GM12878 (cell line): ENCODE measurements at regions not wholly inside any gene's neighbourhood (a gene's known extent, or its start where the extent isn't known, plus 50 kb on each side); places are given as distances from the start of the nearest gene placed in this dataset.

ENCODE experiments used
- ATAC-seq: fragments of 200-7000 bp; cut with Tn5 transposase; 3 replicates; pipeline ENCODE4 v1.9.1; 2020; ENCODE audit warnings: mild to moderate bottlenecking, moderate library complexity
- BruUV-seq: library from RNA; stranded (reverse); fragments of 400-500 nt; replicated peaks from 2 replicates; lab custom pipeline; 2021; lab: Mats Ljungman, UMichigan
- CTCF ChIA-PET: fragments of 300-600 bp; sonication (Branson Sonifier 250); formaldehyde crosslinking; extraction: SDS; loops from one replicate; lab custom pipeline; 2021; ENCODE audit warnings: inconsistent platforms; lab: Yijun Ruan, JAX
- POLR2A ChIA-PET: fragments of 350-600 bp; formaldehyde crosslinking; extraction: SDS; loops from one replicate; lab custom pipeline; 2021; ENCODE audit warnings: inconsistent platforms; lab: Charles Lee
- RAD21 ChIA-PET: fragments of 300-600 bp; sonication (Branson Sonifier 250); formaldehyde crosslinking; loops from one replicate; lab custom pipeline; 2023; ENCODE audit warnings: antibody characterized with exemption; ENCODE audit not compliant: unreplicated experiment; lab: Charles Lee
- SMC1A ChIA-PET: fragments of 300-600 bp; sonication (Branson Sonifier 250); formaldehyde crosslinking; loops from one replicate; lab custom pipeline; 2023; ENCODE audit not compliant: unreplicated experiment, uncharacterized antibody; lab: Charles Lee
- DNase-seq: peaks from one replicate; pipeline ENCODE4 v3.0.0-alpha.2; 2011; ENCODE audit warnings: low read depth, low spot score
- FAIRE-seq: peaks from 3 replicates; lab custom pipeline; 2011; peaks lifted over from hg19 to GRCh38; lab: Jason Lieb, UNC
- H2AFZ ChIP-seq: 2 replicates; pipeline ENCODE4 v1.6.0; 2011; ENCODE audit warnings: low read depth, low read length, control low read depth; ENCODE audit not compliant: control insufficient read depth
- H3K27ac ChIP-seq: 2 replicates; pipeline ENCODE4 v1.5.1; 2011; ENCODE audit warnings: control low read depth; ENCODE audit not compliant: control insufficient read depth, insufficient read depth
- H3K27me3 ChIP-seq, 2 experiments: replicated peaks in 1 of 2; 2 replicates each; pipeline versions ENCODE4 v1.6.0 to v1.6.1; 2011; ENCODE audit warnings: low read length in 1 of 2; ENCODE audit not compliant: control insufficient read depth in 2 of 2, insufficient read depth in 2 of 2
- H3K36me3 ChIP-seq, 2 experiments: 2 replicates each; pipeline ENCODE4 v1.5.1; 2011; ENCODE audit warnings: low read length in 1 of 2; ENCODE audit not compliant: control insufficient read depth in 2 of 2, insufficient read depth in 2 of 2
- H3K4me1 ChIP-seq: 2 replicates; pipeline ENCODE4 v1.6.1; 2011; ENCODE audit warnings: mild to moderate bottlenecking, low read length, moderate library complexity, mixed read lengths; ENCODE audit not compliant: control insufficient read depth, insufficient read depth
- H3K4me2 ChIP-seq: 2 replicates; pipeline ENCODE4 v1.6.0; 2011; ENCODE audit warnings: control low read depth; ENCODE audit not compliant: control insufficient read depth, insufficient read depth
- H3K4me3 ChIP-seq: fragments of 200-600 bp; sonication (generic); 2 replicates; pipeline ENCODE4 v1.5.1; 2016
- H3K79me2 ChIP-seq: 2 replicates; pipeline ENCODE4 v1.6.0; 2011; ENCODE audit warnings: low read length; ENCODE audit not compliant: control insufficient read depth, insufficient read depth
- H3K9ac ChIP-seq: 2 replicates; pipeline ENCODE4 v1.8.0; 2011; ENCODE audit warnings: low read length, control low read depth, mixed read lengths; ENCODE audit not compliant: control insufficient read depth, insufficient read depth
- H3K9me3 ChIP-seq: replicated peaks from 3 replicates; pipeline ENCODE4 v1.5.1; 2011; ENCODE audit warnings: mild to moderate bottlenecking, low read length; ENCODE audit not compliant: control insufficient read depth, insufficient read depth
- H4K20me1 ChIP-seq: 2 replicates; pipeline ENCODE4 v1.6.0; 2011; ENCODE audit not compliant: control insufficient read depth, insufficient read depth
- ATF3 ChIP-seq: IDR thresholded peaks from 2 replicates; pipeline ENCODE4 v1.6.1; 2011; ENCODE audit warnings: low read depth, mild to moderate bottlenecking, low read length, moderate library complexity, borderline replicate concordance; ENCODE audit errors: extremely low read depth
- BMI1 ChIP-seq: fragments of 450-650 bp; IDR thresholded peaks from 2 replicates; pipeline ENCODE4 v1.6.1; 2016; ENCODE audit warnings: mild to moderate bottlenecking, moderate library complexity, borderline replicate concordance
- BRCA1 ChIP-seq: IDR thresholded peaks from 2 replicates; pipeline ENCODE4 v1.6.1; 2011; ENCODE audit warnings: low read depth, low read length, improper control_type of control experiment
- DPF2 ChIP-seq: fragments of 450-650 bp; IDR thresholded peaks from 2 replicates; pipeline ENCODE4 v1.6.1; 2017; ENCODE audit warnings: mild to moderate bottlenecking
- E2F4 ChIP-seq: IDR thresholded peaks from 2 replicates; pipeline ENCODE4 v1.6.1; 2012; ENCODE audit warnings: low read depth, low read length, improper control_type of control experiment
- EZH2 ChIP-seq: IDR thresholded peaks from 2 replicates; pipeline ENCODE4 v1.6.1; 2012; ENCODE audit warnings: low read depth, mild to moderate bottlenecking, control low read depth, inconsistent platforms, low read length, borderline replicate concordance; ENCODE audit not compliant: control insufficient read depth
- FOXK2 ChIP-seq: fragments of 450-650 bp; IDR thresholded peaks from 2 replicates; pipeline ENCODE4 v1.6.1; 2017; ENCODE audit warnings: mild to moderate bottlenecking, moderate library complexity
- GATAD2B ChIP-seq: fragments of 450-650 bp; conservative IDR thresholded peaks from 2 replicates; pipeline ENCODE4 v1.6.1; 2017; ENCODE audit warnings: low read depth, mild to moderate bottlenecking, moderate library complexity
- IRF4 ChIP-seq: IDR thresholded peaks from 2 replicates; pipeline ENCODE4 v1.6.1; 2011; ENCODE audit warnings: low read depth, low read length
- NFIC ChIP-seq: IDR thresholded peaks from 2 replicates; pipeline ENCODE4 v1.6.1; 2012; ENCODE audit warnings: low read depth, mild to moderate bottlenecking, inconsistent platforms, low read length, moderate library complexity
- NFYB ChIP-seq: IDR thresholded peaks from 2 replicates; pipeline ENCODE4 v1.6.1; 2011; ENCODE audit warnings: low read depth, mild to moderate bottlenecking, low read length, improper control_type of control experiment, moderate library complexity; ENCODE audit not compliant: insufficient read depth
- NR2C1 ChIP-seq: fragments of 450-650 bp; IDR thresholded peaks from 2 replicates; pipeline ENCODE4 v1.6.1; 2017; ENCODE audit warnings: antibody characterized with exemption, mild to moderate bottlenecking, moderate library complexity
- POU2F2 ChIP-seq: IDR thresholded peaks from 3 replicates; pipeline ENCODE4 v1.6.1; 2011; ENCODE audit warnings: low read depth, mild to moderate bottlenecking, low read length, borderline replicate concordance
- RUNX3 ChIP-seq: IDR thresholded peaks from 2 replicates; pipeline ENCODE4 v1.6.1; 2012; ENCODE audit warnings: low read length, inconsistent platforms
- SP1 ChIP-seq: IDR thresholded peaks from one replicate; pipeline ENCODE4 v1.6.1; 2011; ENCODE audit warnings: low read depth, low read length
- SRF ChIP-seq, 2 experiments: IDR thresholded peaks; 2 replicates each; pipeline ENCODE4 v1.6.1; 2011; ENCODE audit warnings: low read depth in 2 of 2, low read length in 2 of 2, mild to moderate bottlenecking in 1 of 2, moderate library complexity in 1 of 2
- SUZ12 ChIP-seq: fragments of 200-600 bp; sonication (generic); IDR thresholded peaks from one replicate; pipeline ENCODE4 v1.6.1; 2018; ENCODE audit warnings: antibody characterized with exemption, mild to moderate bottlenecking; ENCODE audit not compliant: unreplicated experiment
- ZBTB11 ChIP-seq: fragments of 450-650 bp; formaldehyde crosslinking; IDR thresholded peaks from 2 replicates; pipeline ENCODE4 v1.5.0; 2022; ENCODE audit warnings: mild to moderate bottlenecking, missing genetic modification characterization
- ZNF622 ChIP-seq: fragments of 450-650 bp; IDR thresholded peaks from 2 replicates; pipeline ENCODE4 v1.6.1; 2017; ENCODE audit warnings: mild to moderate bottlenecking, inconsistent platforms
- ZSCAN29 ChIP-seq: fragments of 450-650 bp; IDR thresholded peaks from 2 replicates; pipeline ENCODE4 v1.6.1; 2017; ENCODE audit warnings: mild to moderate bottlenecking, moderate library complexity
- WGBS: methylation state at CpG from one replicate; pipeline ENCODE4 v1.1.6; 2016; ENCODE audit warnings: low lambda C conversion rate; ENCODE audit not compliant: insufficient replicate concordance, insufficient coverage; ENCODE audit errors: missing lambda C conversion rate; 5-methylcytosine and 5-hydroxymethylcytosine counted together
- in situ Hi-C: fragments of 300-500 bp; cut with MboI; formaldehyde crosslinking; loops from 9 replicates; pipeline ENCODE4 v1.14.3; 2018; ENCODE audit warnings: mixed read lengths
- intact Hi-C: fragments of 100-400 bp; cut with micrococcal nuclease; formaldehyde crosslinking; loops from one replicate; pipeline ENCODE4 v1.14.2; 2022; ENCODE audit not compliant: unreplicated experiment

GRCh38 chr18:78378983-78379382, 600.6 kb upstream of the SALL3 start:
- TF ChIP-seq E2F4 (no peak), NR2C1 (no peak), NFIC (no peak), IRF4 (no peak), SP1 (no peak), ZSCAN29 (no peak), BMI1 (no peak), SUZ12 (no peak), RUNX3 (no peak), FOXK2 (no peak), SRF (IDR thresholded peaks at IDR 0.05; ENCODE audit: low read depth in 2 of 2, low read length in 2 of 2) (no peak), ATF3 (no peak), BRCA1 (no peak), EZH2 (no peak), DPF2 (no peak), GATAD2B (no peak), ZBTB11 (CRISPR knock-in tag) (no peak), POU2F2 (no peak), ZNF622 (no peak), NFYB (no peak)
- Histone ChIP-seq H3K4me3 (no peak overlapping the region), H2AFZ (no peak overlapping the region), H3K79me2 (no peaks in the 10 kb centered on the region), H3K9ac (no peak overlapping the region), H3K27me3 (no peaks in the 10 kb centered on the region), H3K9me3 (no peaks in the 10 kb centered on the region; the same call in 2 of the 3 replicates), H3K36me3 (no peaks in the 10 kb centered on the region), H3K27ac (no peak overlapping the region), H3K4me2 (no peak overlapping the region), H3K4me1 (no peaks in the 10 kb centered on the region), H4K20me1 (no peaks in the 10 kb centered on the region)
- 0% methylated on average over 3 of the region's 3 CpGs for WGBS
- DNase-seq (no peak), FAIRE-seq (no peak), ATAC-seq (no peak)
- BruUV-seq = no TSS peak
- SMC1A ChIA-PET = no interaction called here
- RAD21 ChIA-PET = no interaction called here
- intact Hi-C loops (no loop called here), in situ Hi-C loops (no loop called here)
- CTCF ChIA-PET = no interaction called here
- POLR2A ChIA-PET = no interaction called here
